Hematopoietic multipotent progenitor cell treated with erythropoietin and hydrocortisone succinate and interleukin-3 and kit ligand, for 6 days (in vitro differentiated cells): ENCODE measurements at regions not wholly inside any gene's neighbourhood (a gene's known extent, or its start where the extent isn't known, plus 50 kb on each side); places are given as distances from the start of the nearest gene placed in this dataset.
"Not testable (repeated sequence)": the region's sequence is repeated elsewhere in the genome, so short reads cannot be mapped to it uniquely, and the experiment has no call there.

Source experiments
- DNase-seq: peaks from one replicate; pipeline ENCODE4 v3.0.0-alpha.2; 2015

GRCh38 chr7:86366946-86367345 lies 276.8 kb upstream of the GRM3 start:
- DNase-seq: no peak

DNA sequence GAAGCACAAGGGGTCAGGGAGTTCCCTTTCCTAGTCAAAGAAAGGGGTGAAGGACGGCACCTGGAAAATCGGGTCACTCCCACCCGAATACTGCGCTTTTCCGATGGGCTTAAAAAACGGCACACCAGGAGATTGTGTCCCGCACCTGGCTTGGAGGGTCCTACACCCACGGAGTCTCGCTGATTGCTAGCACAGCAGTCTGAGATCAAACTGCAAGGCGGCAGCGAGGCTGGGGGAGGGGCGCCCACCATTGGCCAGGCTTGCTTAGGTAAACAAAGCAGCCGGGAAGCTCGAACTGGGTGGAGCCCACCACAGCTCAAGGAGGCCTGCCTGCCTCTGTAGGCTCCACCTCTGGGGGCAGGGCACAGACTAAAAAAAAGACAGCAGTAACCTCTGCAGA lies 303.3 kb upstream of the GRM3 start:
- DNase-seq: not testable (repeated sequence)

GRCh38 chr7:86339051-86339450 lies 304.7 kb upstream of the GRM3 start:
- no peak for DNase-seq

- DNase-seq: no peak
Observed at GRCh38 chr7:86328801-86329433, 314.8 kb upstream of the GRM3 start.

GRCh38 chr7:86326847-86327246 lies 316.9 kb upstream of the GRM3 start:
- DNase-seq: no peak

DNA sequence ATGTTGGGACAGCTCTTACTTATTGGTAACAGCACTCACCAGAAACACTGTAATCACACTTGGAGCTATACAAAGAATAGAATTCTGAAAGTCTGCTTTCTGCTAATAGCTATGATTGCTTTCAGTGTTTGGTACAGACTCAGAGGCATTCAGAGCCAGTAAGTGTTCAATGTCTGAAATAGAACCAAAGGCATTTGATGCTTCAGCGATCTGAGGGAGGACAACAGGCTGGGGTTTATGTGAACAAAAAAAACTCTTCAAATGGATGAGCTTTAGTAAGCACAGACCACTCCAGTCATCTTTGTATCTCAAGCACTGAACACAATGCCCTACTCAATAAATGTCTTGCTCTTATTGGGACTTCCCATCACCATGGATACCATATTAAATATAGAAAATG lies 322.8 kb upstream of the GRM3 start:
- DNase-seq: no peak

- no peak for DNase-seq
Observed at GRCh38 chr7:86320341-86320740, 323.4 kb upstream of the GRM3 start.

GRCh38 chr7:86313842-86314241 lies 329.9 kb upstream of the GRM3 start:
- DNase-seq: no peak

- no peak for DNase-seq
Observed at GRCh38 chr7:86301301-86301700, 342.4 kb upstream of the GRM3 start.

GRCh38 chr7:86295526-86295925 lies 348.2 kb upstream of the GRM3 start:
- DNase-seq: no peak

DNA sequence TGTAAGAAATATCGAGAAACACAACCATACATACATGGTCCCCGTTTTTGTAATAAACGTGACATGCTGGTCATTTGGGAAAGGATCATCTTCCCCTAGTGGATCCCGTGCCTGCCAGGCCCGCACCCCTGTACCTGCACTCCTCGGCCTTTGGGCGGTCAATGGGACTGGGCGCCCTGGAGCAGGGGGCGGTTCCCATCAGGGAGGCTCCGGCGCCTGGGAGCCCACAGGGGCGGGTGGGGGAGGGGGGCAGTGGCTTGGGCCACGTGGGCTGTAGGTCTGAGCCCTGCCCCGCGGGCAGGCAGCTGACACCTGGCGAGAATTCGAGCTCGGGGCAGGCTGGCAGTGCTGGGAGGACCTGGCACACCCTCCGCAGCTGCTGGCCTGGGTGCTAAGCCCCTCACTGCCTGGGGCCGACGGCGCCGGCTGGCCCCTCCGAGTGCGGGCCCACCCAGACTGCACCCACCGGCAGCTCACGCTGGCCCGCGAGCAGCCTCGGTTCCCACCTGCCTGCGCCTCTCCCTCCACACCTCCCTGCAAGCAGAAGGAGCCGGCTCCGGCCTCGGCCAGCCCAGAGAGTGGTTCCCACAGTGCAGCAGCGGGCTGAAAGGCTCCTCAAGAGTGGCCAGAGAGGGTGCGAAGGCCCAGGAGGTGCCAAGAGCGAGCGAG lies 361.6 kb upstream of the GRM3 start:
- no peak for DNase-seq

DNA sequence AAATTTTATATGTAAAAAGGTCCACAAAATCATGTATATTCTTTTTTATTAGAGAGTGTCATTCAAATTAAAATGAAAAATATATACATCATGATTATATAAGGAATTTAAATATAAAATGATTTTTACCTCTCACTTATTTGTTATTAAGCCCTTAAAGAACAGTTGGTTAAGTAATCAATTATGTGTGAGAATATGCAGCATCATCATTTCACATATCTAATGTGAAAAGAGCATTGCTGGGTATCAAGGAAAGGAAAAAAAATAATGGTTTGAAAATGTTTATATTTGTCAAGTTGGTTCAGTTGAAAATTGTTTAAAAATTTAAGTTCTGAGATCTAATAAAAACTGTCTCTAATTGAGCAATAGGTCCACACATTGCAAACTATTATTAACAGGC lies 363.6 kb upstream of the GRM3 start:
- no peak for DNase-seq

- DNase-seq: no peak
Observed at GRCh38 chr7:86262781-86263180, 380.9 kb upstream of the GRM3 start.

GRCh38 chr7:86257894-86258293 lies 385.8 kb upstream of the GRM3 start:
- no peak for DNase-seq

DNA sequence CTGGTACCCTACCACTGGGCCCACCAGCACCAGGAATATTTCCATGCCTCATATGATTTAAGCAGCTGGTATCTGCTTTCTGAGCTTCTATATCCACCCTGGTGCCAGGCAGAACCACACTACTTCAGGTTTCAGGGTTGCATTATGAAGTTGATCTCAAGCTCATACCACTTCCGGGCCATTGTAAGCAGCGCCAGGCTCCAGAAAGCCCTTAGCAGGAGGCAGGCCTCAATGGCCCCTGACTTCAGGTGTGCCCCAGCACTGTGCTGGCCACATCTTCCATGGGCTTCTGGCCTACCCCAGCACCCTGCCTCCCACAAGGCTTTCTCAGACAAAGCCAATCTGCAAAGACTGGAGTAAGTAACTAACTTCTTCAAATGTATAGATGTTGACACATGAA lies 391.3 kb upstream of the GRM3 start:
- DNase-seq: no peak

- DNase-seq: no peak
Observed at GRCh38 chr7:86248977-86249376, 394.7 kb upstream of the GRM3 start.

- DNase-seq: no peak
Observed at GRCh38 chr7:86243171-86243570, 400.5 kb upstream of the GRM3 start.

GRCh38 chr7:86226191-86226590 lies 417.5 kb upstream of the GRM3 start:
- no peak for DNase-seq

DNA sequence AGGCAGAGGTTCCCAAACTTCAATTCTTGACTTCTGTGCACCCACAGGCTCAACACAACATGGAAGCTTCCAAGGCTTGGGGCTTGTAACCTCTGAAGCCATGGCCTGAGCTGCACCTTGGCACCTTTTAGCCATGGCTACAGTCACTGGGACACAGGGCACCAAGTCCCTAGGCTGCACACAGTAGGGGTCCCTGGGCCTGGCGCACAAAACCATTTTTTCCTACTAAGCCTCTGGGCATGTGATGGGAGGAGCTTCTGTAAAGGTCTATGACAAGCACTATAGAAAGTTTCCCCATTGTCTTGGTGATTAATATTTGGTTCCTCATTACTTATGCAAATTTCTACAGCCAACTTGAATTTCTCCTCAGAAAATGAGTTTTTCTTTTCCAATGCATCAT lies 420.9 kb upstream of the GRM3 start:
- no peak for DNase-seq

DNA sequence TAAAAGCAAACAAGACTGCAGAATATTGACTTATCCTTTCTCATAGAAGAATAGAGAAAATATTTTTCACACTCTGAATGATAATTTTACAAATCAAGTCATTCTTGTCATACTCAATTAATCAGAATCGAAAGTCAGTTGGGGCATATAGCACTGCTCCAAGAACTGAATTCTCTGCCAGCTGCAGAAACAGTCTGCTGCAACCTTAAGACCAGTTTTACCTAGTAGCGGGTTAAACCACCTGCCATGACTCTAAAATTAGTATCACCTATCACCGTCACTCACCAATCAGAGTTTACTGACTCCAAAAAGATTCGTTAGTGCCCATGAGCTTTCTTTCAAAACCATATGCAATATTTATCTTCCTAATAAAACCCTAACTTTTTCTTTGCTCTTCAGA lies 429.0 kb upstream of the GRM3 start:
- DNase-seq: no peak

DNA sequence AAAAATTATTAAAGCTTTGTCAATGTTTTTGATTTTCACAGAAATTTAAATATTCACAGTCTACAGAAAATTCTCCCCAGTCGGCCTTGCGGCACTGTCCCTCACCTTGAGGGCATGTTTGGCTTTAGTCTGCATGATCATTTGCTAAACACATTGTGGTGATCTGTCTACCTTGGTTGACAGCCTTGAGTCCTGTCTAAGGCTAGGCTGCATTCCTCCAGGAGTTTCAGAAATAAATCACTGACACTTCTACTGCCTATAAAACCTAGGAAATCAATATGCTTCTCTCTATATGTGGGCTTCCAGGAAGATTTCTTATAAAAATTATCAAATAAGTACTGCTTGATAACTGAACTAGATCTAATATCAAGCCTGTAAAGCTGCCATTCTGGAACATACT lies 430.7 kb upstream of the GRM3 start:
- DNase-seq: no peak

GRCh38 chr7:86209036-86209435 lies 434.7 kb upstream of the GRM3 start:
- DNase-seq: no peak

GRCh38 chr7:86207740-86208139 lies 436.0 kb upstream of the GRM3 start:
- no peak for DNase-seq

GRCh38 chr7:86202833-86203232 lies 440.9 kb upstream of the GRM3 start:
- no peak for DNase-seq

GRCh38 chr7:86201767-86202166 lies 441.9 kb upstream of the GRM3 start:
- DNase-seq: no peak
